ENCODE measurements at regions not wholly inside any gene's neighbourhood (a gene's known extent, or its start where the extent isn't known, plus 50 kb on each side); places are given as distances from the start of the nearest gene placed in this dataset.
A peak's percentile ranks its signal among the peaks of the same experiment; 100 is the strongest.

- H3F3A ChIP-seq (ENCODE audit: control insufficient read depth, insufficient read depth) = no peaks in the 10 kb centered on the region
- no peak for TF ChIP-seq CTCF (IDR thresholded peaks at IDR 0.05; ENCODE audit: low read depth, low read length, poor library complexity, severe bottlenecking)
- TF ChIP-seq EZH2phosphoT487 (IDR thresholded peaks at IDR 0.05; ENCODE audit: borderline replicate concordance, low read length) = no peak
- no peaks in the 10 kb centered on the region for H3K27me3 ChIP-seq (ENCODE audit: control insufficient read depth, low read length)
- H3K36me3 ChIP-seq (ENCODE audit: control insufficient read depth, low read length) = no peaks in the 10 kb centered on the region
- peaks cover 6% of the 10 kb centered on the region; the same call in 1 of the 2 replicates for H3K4me1 ChIP-seq (ENCODE audit: control insufficient read depth, low read length)
- H4K20me1 ChIP-seq (ENCODE audit: control insufficient read depth, insufficient read depth, low read depth, low read length) = no peaks in the 10 kb centered on the region
- H3K79me2 ChIP-seq (ENCODE audit: control insufficient read depth, low read length) = no peaks in the 10 kb centered on the region
- H3K9me3 ChIP-seq (ENCODE audit: control insufficient read depth, insufficient read depth, low read length) = no peaks in the 10 kb centered on the region
- H3K9me2 ChIP-seq (replicated peaks; ENCODE audit: control insufficient read depth, low read length) = no peaks in the 10 kb centered on the region
- no peak overlapping the region for H3K4me2 ChIP-seq (ENCODE audit: low read length)
- H3K27ac ChIP-seq (ENCODE audit: low read depth, low read length) = no peak overlapping the region
- no peak overlapping the region for H3K4me3 ChIP-seq (ENCODE audit: low read length)
These were observed 196.9 kb downstream of the ZIC5 start for GRCh38 chr13:99774644-99775043.

- Histone ChIP-seq H3K27me3 (ENCODE audit: control insufficient read depth, low read length) (no peaks in the 10 kb centered on the region), H4K20me1 (ENCODE audit: control insufficient read depth, insufficient read depth, low read depth, low read length) (no peaks in the 10 kb centered on the region), H3K36me3 (ENCODE audit: control insufficient read depth, low read length) (no peaks in the 10 kb centered on the region), H3K4me1 (ENCODE audit: control insufficient read depth, low read length) (no peaks in the 10 kb centered on the region), H3K9me3 (ENCODE audit: control insufficient read depth, insufficient read depth, low read length) (no peaks in the 10 kb centered on the region), H3K79me2 (ENCODE audit: control insufficient read depth, low read length) (no peaks in the 10 kb centered on the region), H3K27ac (ENCODE audit: low read depth, low read length) (no peak overlapping the region), H3F3A (ENCODE audit: control insufficient read depth, insufficient read depth) (no peaks in the 10 kb centered on the region), H3K9me2 (replicated peaks; ENCODE audit: control insufficient read depth, low read length) (no peaks in the 10 kb centered on the region), H3K4me3 (ENCODE audit: low read length) (no peak overlapping the region), H3K4me2 (ENCODE audit: low read length) (no peak overlapping the region)
- no peak for TF ChIP-seq CTCF (IDR thresholded peaks at IDR 0.05; ENCODE audit: low read depth, low read length, poor library complexity, severe bottlenecking)
- no peak for TF ChIP-seq EZH2phosphoT487 (IDR thresholded peaks at IDR 0.05; ENCODE audit: borderline replicate concordance, low read length)
These were observed 202.6 kb downstream of the ZIC5 start for GRCh38 chr13:99768986-99769385.

GRCh38 chr13:99766641-99767045 is 204.9 kb downstream of the ZIC5 start:
- Histone ChIP-seq H3K4me1 (ENCODE audit: control insufficient read depth, low read length) (no peaks in the 10 kb centered on the region), H3K36me3 (ENCODE audit: control insufficient read depth, low read length) (no peaks in the 10 kb centered on the region), H3F3A (ENCODE audit: control insufficient read depth, insufficient read depth) (no peaks in the 10 kb centered on the region), H3K9me3 (ENCODE audit: control insufficient read depth, insufficient read depth, low read length) (no peaks in the 10 kb centered on the region), H3K27ac (ENCODE audit: low read depth, low read length) (no peak overlapping the region), H4K20me1 (ENCODE audit: control insufficient read depth, insufficient read depth, low read depth, low read length) (no peaks in the 10 kb centered on the region), H3K9me2 (replicated peaks; ENCODE audit: control insufficient read depth, low read length) (no peaks in the 10 kb centered on the region), H3K4me3 (ENCODE audit: low read length) (no peak overlapping the region), H3K79me2 (ENCODE audit: control insufficient read depth, low read length) (no peaks in the 10 kb centered on the region), H3K4me2 (ENCODE audit: low read length) (no peak overlapping the region), H3K27me3 (ENCODE audit: control insufficient read depth, low read length) (no peaks in the 10 kb centered on the region)
- no peak for TF ChIP-seq EZH2phosphoT487 (IDR thresholded peaks at IDR 0.05; ENCODE audit: borderline replicate concordance, low read length)
- peak; percentile 23 for TF ChIP-seq CTCF (IDR thresholded peaks at IDR 0.05; ENCODE audit: low read depth, low read length, poor library complexity, severe bottlenecking)

DNA sequence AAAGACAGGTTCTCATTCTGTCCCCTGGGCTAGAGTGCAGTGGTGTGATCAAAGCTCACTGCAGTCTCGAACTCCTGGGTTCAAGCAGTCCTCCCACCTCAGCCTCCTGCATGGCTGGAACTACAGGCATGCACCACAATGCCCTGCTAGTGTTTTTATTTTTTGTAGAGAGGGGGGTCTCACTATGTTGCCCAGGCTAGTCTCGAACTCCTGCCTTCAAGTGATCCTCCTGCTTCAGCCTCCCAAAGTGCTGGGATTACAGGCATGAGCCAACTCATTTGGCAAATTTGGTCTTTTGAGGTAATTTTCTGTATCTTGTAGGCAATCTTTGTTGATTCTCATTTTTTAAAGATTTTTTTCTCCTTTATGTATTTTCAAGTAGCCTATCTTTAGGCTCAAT is 205.7 kb downstream of the ZIC5 start:
- Histone ChIP-seq H3K27me3 (ENCODE audit: control insufficient read depth, low read length) (no peaks in the 10 kb centered on the region), H3K27ac (ENCODE audit: low read depth, low read length) (no peak overlapping the region), H3K4me3 (ENCODE audit: low read length) (no peak overlapping the region), H3K4me1 (ENCODE audit: control insufficient read depth, low read length) (no peaks in the 10 kb centered on the region), H3K9me2 (replicated peaks; ENCODE audit: control insufficient read depth, low read length) (no peaks in the 10 kb centered on the region), H4K20me1 (ENCODE audit: control insufficient read depth, insufficient read depth, low read depth, low read length) (no peaks in the 10 kb centered on the region), H3K9me3 (ENCODE audit: control insufficient read depth, insufficient read depth, low read length) (no peaks in the 10 kb centered on the region), H3K36me3 (ENCODE audit: control insufficient read depth, low read length) (no peaks in the 10 kb centered on the region), H3F3A (ENCODE audit: control insufficient read depth, insufficient read depth) (no peaks in the 10 kb centered on the region), H3K4me2 (ENCODE audit: low read length) (no peak overlapping the region), H3K79me2 (ENCODE audit: control insufficient read depth, low read length) (no peaks in the 10 kb centered on the region)
- TF ChIP-seq CTCF (IDR thresholded peaks at IDR 0.05; ENCODE audit: low read depth, low read length, poor library complexity, severe bottlenecking) (no peak), EZH2phosphoT487 (IDR thresholded peaks at IDR 0.05; ENCODE audit: borderline replicate concordance, low read length) (no peak)
